Activated naive CD8-positive, alpha-beta T cell treated with anti-CD3 and anti-CD28 coated beads for 36 hours (primary cell): ENCODE measurements at regions not wholly inside any gene's neighbourhood (a gene's known extent, or its start where the extent isn't known, plus 50 kb on each side); places are given as distances from the start of the nearest gene placed in this dataset.

Source experiments
- DNase-seq: peaks from one replicate; pipeline ENCODE4 v3.0.0; 2021
- H3K27ac Mint-ChIP-seq: one replicate; pipeline ENCODE4 v1.8.0; 2022; ENCODE audit warnings: mild to moderate bottlenecking, moderate library complexity, mixed read lengths
- H3K27me3 Mint-ChIP-seq: one replicate; pipeline ENCODE4 v1.8.0; 2022; ENCODE audit warnings: mild to moderate bottlenecking, mixed read lengths
- H3K36me3 Mint-ChIP-seq: one replicate; pipeline ENCODE4 v1.8.0; 2021; ENCODE audit warnings: mild to moderate bottlenecking, mixed read lengths
- H3K4me1 Mint-ChIP-seq: one replicate; pipeline ENCODE4 v1.8.0; 2021; ENCODE audit warnings: mixed read lengths
- H3K4me3 Mint-ChIP-seq: one replicate; pipeline ENCODE4 v1.8.0; 2022; ENCODE audit warnings: mild to moderate bottlenecking, moderate library complexity, mixed read lengths
- H3K9me3 Mint-ChIP-seq: one replicate; pipeline ENCODE4 v1.8.0; 2022; ENCODE audit warnings: mixed read lengths

- no peak overlapping the region for H3K27ac Mint-ChIP-seq
- H3K27me3 Mint-ChIP-seq = peaks cover 4% of the 10 kb centered on the region
- no peaks in the 10 kb centered on the region for H3K36me3 Mint-ChIP-seq
- no peaks in the 10 kb centered on the region for H3K9me3 Mint-ChIP-seq
- no peak overlapping the region for H3K4me3 Mint-ChIP-seq
- no peaks in the 10 kb centered on the region for H3K4me1 Mint-ChIP-seq
- no peak for DNase-seq
Observed at GRCh38 chr4:36921476-36922216, 322.9 kb upstream of the NWD2 start.

GRCh38 chr4:36930562-36931111, 313.9 kb upstream of the NWD2 start:
- H3K27ac Mint-ChIP-seq = no peak overlapping the region
- H3K9me3 Mint-ChIP-seq = peaks cover 2% of the 10 kb centered on the region
- no peak overlapping the region for H3K4me3 Mint-ChIP-seq
- H3K36me3 Mint-ChIP-seq = no peaks in the 10 kb centered on the region
- no peak for DNase-seq
- H3K4me1 Mint-ChIP-seq = no peaks in the 10 kb centered on the region
- H3K27me3 Mint-ChIP-seq = peaks cover 7% of the 10 kb centered on the region

GRCh38 chr4:36944232-36944631, 300.3 kb upstream of the NWD2 start:
- Mint-ChIP-seq H3K4me3 (no peak overlapping the region), H3K9me3 (peaks cover 3% of the 10 kb centered on the region), H3K27ac (no peak overlapping the region), H3K4me1 (no peaks in the 10 kb centered on the region), H3K27me3 (no peaks in the 10 kb centered on the region), H3K36me3 (no peaks in the 10 kb centered on the region)
- DNase-seq = no peak

- H3K9me3 Mint-ChIP-seq = no peaks in the 10 kb centered on the region
- no peak for DNase-seq
Observed at GRCh38 chr4:36961420-36961819, 283.1 kb upstream of the NWD2 start.

DNA sequence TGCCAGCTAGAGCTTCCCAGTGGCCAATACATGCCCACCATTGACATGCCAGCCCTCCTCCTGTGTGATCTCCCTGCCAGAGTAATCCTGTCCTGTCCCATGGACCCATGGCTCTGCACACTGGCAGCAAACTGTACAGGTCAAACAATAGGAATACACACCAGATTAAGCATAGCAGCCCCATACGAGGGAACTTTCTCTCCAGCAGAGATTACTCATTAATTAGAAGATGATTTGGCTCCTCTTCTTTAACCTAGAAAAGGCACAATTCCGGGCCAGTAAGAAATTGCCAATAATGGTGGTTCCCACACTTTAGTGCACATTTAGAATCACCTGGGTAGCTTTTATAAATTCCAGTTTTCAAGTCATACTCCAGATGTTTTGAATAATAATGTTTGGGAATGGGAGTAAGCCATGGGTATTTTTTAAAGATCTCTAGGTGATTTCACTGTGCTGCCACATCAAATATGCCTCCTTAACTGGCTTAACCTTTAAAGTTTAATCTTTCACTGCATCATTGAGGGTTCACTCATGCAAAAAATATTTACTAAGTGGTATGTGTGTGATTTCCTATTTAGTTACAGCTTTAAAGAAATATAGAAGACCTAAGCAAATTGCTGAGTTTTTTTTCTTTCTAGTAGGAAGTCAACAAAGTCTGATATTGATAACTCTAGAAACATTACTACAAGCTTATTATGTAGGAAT, 277.6 kb upstream of the NWD2 start:
- Mint-ChIP-seq H3K36me3 (no peaks in the 10 kb centered on the region), H3K4me3 (no peak overlapping the region), H3K27ac (no peak overlapping the region), H3K9me3 (no peaks in the 10 kb centered on the region), H3K27me3 (no peaks in the 10 kb centered on the region), H3K4me1 (no peaks in the 10 kb centered on the region)
- no peak for DNase-seq

More at GRCh38 chr4:36961420-36961819, 283.1 kb upstream of the NWD2 start:
- H3K36me3 Mint-ChIP-seq = no peaks in the 10 kb centered on the region
- H3K4me1 Mint-ChIP-seq = no peaks in the 10 kb centered on the region
- no peaks in the 10 kb centered on the region for H3K27me3 Mint-ChIP-seq
- H3K4me3 Mint-ChIP-seq = no peak overlapping the region
- no peak overlapping the region for H3K27ac Mint-ChIP-seq

- DNase-seq = no peak
- no peaks in the 10 kb centered on the region for H3K9me3 Mint-ChIP-seq
- H3K4me1 Mint-ChIP-seq = no peaks in the 10 kb centered on the region
- no peak overlapping the region for H3K4me3 Mint-ChIP-seq
- H3K27ac Mint-ChIP-seq = no peak overlapping the region
- H3K36me3 Mint-ChIP-seq = no peaks in the 10 kb centered on the region
- H3K27me3 Mint-ChIP-seq = no peaks in the 10 kb centered on the region
Observed at GRCh38 chr4:36979533-36979932, 265.0 kb upstream of the NWD2 start.

DNA sequence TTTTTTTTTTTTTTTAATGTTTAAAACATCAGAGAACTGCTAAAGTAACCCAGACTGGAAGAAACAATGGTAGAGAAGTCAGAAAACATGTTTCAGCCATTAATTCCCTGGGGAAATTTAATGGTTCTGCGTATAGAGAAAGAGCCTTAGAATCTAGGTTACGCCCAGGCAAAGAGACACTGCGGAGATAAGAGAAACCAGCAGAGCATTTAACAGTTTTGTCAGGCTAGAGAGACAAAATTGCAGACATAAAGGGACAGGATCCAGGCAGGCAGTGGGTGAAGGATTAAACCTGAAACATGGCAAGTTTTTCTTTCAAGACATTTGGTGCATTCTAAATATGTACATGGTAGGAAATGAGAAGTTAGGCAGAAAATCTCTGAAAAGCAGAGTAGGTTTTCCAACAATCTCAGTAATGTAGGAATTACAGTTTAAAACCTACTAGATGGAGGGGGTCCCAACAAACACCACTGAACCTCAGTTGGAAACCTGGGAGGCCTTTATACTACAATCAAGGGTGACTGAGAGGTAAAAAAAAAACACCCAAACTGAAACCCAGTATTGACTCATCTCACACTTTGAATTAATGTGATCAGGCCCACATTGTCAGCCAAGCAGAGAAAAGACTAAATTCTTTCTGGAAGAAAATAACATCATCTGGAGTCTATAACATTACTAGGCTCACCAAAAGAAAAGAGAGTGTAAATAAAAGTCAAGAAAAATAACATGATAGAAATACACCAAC, 254.2 kb upstream of the NWD2 start:
- Mint-ChIP-seq H3K9me3 (peaks cover 6% of the 10 kb centered on the region), H3K4me3 (no peak overlapping the region), H3K4me1 (peaks cover 1% of the 10 kb centered on the region), H3K27me3 (no peaks in the 10 kb centered on the region), H3K36me3 (no peaks in the 10 kb centered on the region), H3K27ac (no peak overlapping the region)
- no peak for DNase-seq

GRCh38 chr4:36997727-36998126, 246.8 kb upstream of the NWD2 start:
- Mint-ChIP-seq H3K4me1 (no peaks in the 10 kb centered on the region), H3K36me3 (no peaks in the 10 kb centered on the region), H3K4me3 (no peak overlapping the region), H3K27ac (no peak overlapping the region), H3K27me3 (no peaks in the 10 kb centered on the region), H3K9me3 (peaks cover 3% of the 10 kb centered on the region)
- DNase-seq = no peak

DNA sequence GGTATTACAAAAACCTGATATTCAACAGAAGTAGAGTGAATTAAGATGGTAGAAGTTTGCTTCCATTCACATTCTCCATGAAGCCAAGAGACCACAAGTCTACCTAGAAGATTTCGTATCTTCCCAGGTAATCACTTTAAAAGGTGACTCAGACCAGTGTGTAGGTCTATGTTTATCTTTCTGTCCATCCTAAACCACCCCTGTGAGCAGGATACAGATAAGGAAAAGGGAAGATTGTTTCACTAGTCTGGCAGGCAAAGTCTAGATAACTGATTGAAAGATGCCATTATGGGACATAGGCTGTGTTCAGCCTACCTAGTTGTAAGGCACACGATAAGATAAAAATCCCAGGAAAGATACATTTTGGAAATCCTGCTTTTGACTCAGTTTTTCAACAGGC, 244.3 kb upstream of the NWD2 start:
- H3K4me3 Mint-ChIP-seq = no peak overlapping the region
- DNase-seq = no peak
- no peak overlapping the region for H3K27ac Mint-ChIP-seq
- H3K36me3 Mint-ChIP-seq = no peaks in the 10 kb centered on the region
- peaks cover 8% of the 10 kb centered on the region for H3K9me3 Mint-ChIP-seq
- H3K4me1 Mint-ChIP-seq = no peaks in the 10 kb centered on the region
- no peaks in the 10 kb centered on the region for H3K27me3 Mint-ChIP-seq

DNA sequence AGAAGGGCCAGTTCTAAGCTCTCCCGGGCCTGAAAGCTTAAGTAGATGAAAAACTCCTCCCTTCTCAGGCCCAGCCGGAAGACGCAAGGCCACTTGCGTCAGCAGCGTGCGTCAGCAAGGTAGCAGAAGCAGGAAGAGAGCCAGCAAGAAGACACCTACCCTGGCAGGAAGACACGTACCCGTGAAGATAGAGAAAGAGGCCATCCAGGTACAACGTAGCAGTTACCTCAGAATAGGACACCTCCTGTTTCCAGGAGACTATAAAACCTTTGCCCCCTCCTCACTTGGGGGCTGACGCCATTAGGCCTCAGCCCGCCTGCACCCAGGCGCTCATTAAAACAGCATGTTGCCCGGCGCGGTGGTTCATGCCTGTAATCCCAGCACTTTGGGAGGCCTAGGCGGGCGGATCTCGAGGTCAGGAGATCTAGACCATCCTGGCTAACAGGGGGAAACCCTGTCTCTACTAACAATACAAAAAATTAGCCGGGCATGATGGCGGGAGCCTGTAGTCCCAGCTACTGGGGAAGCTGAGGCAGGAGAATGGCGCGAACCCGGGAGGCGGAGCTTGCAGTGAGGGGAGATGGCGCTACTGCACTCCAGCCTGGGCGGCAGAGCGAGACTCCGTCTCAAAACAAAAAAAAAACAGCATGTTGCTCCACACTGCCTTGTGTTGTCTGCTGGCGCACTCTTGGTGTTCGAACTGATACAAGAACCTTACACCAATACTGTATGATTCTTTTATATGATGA, 242.7 kb upstream of the NWD2 start:
- Mint-ChIP-seq H3K27me3 (no peaks in the 10 kb centered on the region), H3K36me3 (no peaks in the 10 kb centered on the region), H3K4me3 (no peak overlapping the region), H3K27ac (no peak overlapping the region), H3K9me3 (peaks cover 9% of the 10 kb centered on the region), H3K4me1 (no peaks in the 10 kb centered on the region)
- no peak for DNase-seq

GRCh38 chr4:37002625-37003024, 241.9 kb upstream of the NWD2 start:
- H3K4me1 Mint-ChIP-seq = no peaks in the 10 kb centered on the region
- H3K4me3 Mint-ChIP-seq = no peak overlapping the region
- H3K36me3 Mint-ChIP-seq = no peaks in the 10 kb centered on the region
- peaks cover 9% of the 10 kb centered on the region for H3K9me3 Mint-ChIP-seq
- H3K27ac Mint-ChIP-seq = no peak overlapping the region
- no peak for DNase-seq
- H3K27me3 Mint-ChIP-seq = no peaks in the 10 kb centered on the region

DNA sequence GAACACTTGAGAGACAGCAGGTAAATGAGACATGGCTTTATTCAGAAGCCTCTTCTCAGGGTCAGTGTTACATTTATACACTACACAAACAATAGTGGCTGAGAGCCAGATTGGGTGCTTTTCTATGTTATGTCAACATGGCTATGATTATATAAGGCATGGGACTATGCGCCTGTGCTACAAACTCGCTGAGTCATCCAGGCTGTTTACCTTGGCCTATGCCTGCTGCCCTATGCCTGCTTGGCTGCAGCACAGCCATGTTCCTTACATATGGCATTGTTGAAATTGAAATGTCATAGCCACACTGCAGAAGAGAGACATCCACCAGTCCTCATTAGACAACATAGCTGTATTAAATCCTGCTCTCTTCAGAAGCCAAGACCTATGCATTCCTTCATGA, 236.3 kb upstream of the NWD2 start:
- no peak overlapping the region for H3K4me3 Mint-ChIP-seq
- DNase-seq = no peak
- no peaks in the 10 kb centered on the region for H3K27me3 Mint-ChIP-seq
- no peak overlapping the region for H3K27ac Mint-ChIP-seq
- no peaks in the 10 kb centered on the region for H3K4me1 Mint-ChIP-seq
- no peaks in the 10 kb centered on the region for H3K36me3 Mint-ChIP-seq
- H3K9me3 Mint-ChIP-seq = peaks cover 8% of the 10 kb centered on the region

DNA sequence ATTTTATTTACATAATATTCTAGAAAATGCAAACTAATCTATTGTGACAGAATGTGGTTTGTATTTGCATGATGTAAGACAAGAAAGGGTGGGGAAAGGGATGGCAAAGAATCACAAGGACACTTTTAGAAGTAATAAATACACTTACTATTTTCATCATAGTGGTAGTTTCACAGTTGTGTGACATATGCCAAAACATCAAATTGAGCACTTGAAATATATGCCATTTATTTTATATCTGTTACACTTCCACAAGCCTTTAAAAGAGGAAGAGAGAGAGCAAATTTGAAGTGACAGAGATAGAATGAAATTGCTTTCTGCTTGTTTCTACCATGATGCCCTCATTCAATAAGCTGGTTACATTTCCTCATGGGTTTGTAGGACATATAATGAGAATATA, 230.0 kb upstream of the NWD2 start:
- no peaks in the 10 kb centered on the region for H3K27me3 Mint-ChIP-seq
- H3K36me3 Mint-ChIP-seq = no peaks in the 10 kb centered on the region
- H3K27ac Mint-ChIP-seq = no peak overlapping the region
- no peaks in the 10 kb centered on the region for H3K4me1 Mint-ChIP-seq
- peaks cover 2% of the 10 kb centered on the region for H3K9me3 Mint-ChIP-seq
- no peak for DNase-seq
- H3K4me3 Mint-ChIP-seq = no peak overlapping the region

- Mint-ChIP-seq H3K4me3 (no peak overlapping the region), H3K4me1 (no peaks in the 10 kb centered on the region), H3K9me3 (peaks cover under 1% of the 10 kb centered on the region), H3K27ac (no peak overlapping the region), H3K36me3 (no peaks in the 10 kb centered on the region), H3K27me3 (no peaks in the 10 kb centered on the region)
- DNase-seq = no peak
Observed at GRCh38 chr4:37015391-37015790, 229.2 kb upstream of the NWD2 start.

DNA sequence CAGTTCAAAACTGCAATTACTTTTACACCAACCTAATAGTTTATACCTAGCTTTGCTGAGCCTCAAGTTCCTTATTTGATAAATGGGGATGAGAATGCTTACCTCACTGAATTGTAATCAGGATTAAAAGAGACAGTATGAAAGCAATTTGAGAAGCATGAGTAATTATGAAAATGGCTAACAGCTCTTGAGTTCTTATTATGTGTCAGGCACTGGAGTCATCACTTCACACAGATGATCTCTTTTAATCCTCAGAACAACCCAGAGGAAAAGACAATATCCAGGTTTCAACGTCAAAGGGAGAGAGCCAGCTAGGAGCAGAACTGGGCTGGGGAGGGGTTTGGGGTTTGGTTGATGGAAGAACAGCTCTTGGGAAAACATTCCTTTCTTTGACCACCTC, 221.0 kb upstream of the NWD2 start:
- Mint-ChIP-seq H3K27ac (no peak overlapping the region), H3K4me1 (no peaks in the 10 kb centered on the region), H3K36me3 (no peaks in the 10 kb centered on the region), H3K27me3 (no peaks in the 10 kb centered on the region), H3K9me3 (no peaks in the 10 kb centered on the region), H3K4me3 (no peak overlapping the region)
- DNase-seq = no peak
